Stimulated activated naive CD4-positive, alpha-beta T cell (primary cell): ENCODE measurements at regions not wholly inside any gene's neighbourhood (a gene's known extent, or its start where the extent isn't known, plus 50 kb on each side); places are given as distances from the start of the nearest gene placed in this dataset.

Experiments used
- DNase-seq, 6 experiments: peaks; one replicate each; lab custom pipeline; 2025; lab: John Stamatoyannopoulos, UW

DNA sequence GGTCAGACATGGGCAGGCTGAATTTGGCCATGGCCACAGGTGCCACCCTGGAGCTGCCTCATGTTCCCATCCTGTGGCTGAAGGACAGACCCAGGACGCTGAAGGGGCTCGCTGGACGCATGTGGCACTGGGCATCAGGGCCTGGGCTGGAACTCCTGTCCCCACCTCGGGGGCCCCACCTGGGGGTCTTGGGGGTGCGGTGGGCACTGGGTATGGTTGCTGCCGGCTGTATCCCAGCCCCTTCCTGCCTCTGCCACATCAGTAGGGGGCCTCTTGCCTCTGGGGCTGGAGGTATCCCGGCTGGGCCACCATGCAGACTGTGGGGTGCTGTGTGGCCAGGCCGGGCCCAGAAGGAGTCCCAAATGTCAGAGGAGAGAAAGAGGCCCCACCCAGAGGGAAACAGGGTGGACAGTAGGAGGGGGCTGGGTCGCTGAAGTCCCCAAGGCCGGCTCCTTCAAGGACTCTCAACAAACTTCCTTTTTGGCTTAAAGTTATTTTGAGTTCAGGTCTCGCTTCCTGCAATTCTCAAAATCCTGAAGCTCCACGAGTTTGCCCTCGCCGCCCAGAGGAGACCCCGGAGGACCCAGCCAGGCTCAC lies 78.7 kb downstream of the SIK1 start:
- no peak for DNase-seq

DNA sequence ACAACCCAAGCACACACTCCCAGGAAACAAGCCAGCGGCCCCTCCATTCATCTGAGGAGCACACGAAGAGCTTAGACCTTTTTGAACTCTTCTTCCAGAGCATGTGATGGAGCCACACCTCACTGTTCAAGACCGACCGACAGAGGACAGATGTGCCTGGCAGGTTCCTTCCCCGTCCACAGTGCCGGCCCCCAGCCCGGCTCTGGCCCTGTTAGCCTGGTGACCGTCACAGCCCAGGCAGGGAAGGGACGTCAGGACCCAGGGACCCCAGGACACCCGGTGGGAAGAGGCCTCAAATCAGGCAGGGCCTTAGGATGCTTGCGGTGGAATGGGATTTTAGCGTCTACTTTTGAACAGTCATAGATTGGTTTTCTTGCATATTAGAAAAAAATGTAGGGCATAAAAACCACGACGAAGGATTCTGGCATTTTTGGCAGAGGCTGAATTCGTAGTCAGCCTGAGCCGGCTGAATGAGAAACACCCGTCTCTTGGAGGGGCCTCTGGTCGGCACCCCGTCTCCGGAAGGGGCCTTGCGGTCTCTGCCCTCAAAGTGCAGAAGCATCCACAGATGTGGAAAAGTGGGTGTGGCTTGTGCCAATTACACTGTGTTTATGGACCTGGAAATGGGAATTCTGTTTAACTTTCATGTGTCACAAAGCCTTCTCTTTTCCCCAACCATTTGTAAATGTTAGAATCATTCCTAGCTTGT lies 79.3 kb downstream of the SIK1 start:
- DNase-seq, result no peak

DNA sequence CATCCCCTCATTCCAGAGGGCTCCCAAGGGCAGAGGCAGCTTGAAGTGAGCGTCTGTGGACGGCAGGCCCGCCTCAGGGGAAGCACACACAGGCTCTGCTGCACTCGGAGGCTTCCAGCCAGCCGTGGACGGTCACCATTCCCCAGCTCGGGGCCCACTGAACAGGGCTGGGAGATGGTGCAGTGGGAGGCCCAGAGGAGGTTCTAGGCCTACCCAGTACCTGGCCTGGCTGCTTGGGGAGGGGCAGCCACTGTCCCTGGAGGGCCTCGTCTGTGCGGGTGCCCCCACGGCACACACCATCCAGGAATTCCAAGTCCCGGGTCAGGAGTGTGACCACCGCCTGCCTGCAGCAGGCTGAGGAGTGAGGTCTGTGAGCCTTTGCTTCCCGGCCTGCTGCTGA lies 80.4 kb downstream of the SIK1 start:
- no peak for DNase-seq

DNA sequence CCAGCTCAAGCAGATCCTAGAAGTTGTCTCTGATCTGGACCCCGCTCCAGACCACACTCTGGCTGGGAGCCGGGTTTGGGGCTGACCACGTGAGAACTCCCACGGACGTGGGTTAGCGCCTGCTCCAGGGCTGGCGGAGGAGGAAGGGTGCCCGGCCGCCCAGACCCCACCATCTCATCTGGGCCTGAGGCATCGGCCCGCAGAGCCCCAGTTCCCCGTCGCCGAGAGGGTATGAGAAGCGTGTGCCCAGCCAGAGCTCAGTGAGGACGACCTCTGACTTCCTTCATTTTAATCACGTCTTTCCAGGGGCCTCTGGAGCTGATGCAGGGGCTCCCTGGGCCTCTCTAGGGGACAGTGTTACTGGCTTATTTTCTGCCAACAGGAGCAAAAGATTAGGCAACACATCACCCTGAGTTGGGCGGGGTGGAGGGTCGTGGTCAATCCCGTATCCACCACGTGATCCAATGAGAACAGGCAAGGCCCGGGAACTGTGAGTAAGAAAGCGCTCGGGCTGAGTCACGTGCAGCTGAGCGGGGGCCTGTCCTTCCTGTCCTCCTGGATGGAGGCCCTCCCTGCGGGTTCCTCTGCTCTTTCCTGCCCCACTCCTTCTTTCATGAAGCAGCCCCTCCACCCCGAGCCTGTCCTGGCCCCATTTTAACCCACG lies 81.1 kb downstream of the SIK1 start:
- DNase-seq, result no peak

DNA sequence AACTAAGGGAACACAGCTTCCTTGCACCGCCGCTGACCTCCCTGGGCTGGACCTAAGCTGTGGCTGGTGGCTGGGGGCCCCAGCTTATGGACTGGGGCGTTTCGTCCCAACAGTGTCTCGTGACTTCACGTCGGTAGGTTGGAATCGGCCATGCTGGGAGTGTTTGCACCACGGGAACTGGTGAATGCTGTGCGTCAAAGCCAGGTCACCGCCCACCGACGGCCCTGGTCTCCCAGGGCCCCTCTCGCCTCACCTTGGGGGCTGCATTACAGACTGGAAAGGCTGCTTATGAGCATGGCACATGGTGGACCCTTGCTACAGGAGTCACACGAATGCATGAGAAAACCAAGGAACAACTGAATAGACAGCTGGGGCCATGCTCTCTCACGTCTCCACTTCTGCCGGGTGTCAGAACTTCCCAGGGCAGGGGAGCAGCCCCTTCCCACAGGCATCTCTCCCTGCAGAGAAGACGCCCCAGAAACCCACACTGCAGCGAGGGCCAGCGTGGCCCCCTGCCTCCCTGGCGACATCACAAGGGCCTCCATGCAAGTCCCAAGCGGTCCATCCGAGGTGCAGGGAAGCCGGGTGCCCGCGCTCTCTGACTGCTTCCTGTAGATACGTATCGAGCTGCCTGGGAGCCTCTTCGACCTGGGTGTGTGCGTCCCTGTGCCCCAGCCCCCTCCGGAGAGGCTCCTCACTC lies 81.7 kb downstream of the SIK1 start:
- DNase-seq, result no peak

DNA sequence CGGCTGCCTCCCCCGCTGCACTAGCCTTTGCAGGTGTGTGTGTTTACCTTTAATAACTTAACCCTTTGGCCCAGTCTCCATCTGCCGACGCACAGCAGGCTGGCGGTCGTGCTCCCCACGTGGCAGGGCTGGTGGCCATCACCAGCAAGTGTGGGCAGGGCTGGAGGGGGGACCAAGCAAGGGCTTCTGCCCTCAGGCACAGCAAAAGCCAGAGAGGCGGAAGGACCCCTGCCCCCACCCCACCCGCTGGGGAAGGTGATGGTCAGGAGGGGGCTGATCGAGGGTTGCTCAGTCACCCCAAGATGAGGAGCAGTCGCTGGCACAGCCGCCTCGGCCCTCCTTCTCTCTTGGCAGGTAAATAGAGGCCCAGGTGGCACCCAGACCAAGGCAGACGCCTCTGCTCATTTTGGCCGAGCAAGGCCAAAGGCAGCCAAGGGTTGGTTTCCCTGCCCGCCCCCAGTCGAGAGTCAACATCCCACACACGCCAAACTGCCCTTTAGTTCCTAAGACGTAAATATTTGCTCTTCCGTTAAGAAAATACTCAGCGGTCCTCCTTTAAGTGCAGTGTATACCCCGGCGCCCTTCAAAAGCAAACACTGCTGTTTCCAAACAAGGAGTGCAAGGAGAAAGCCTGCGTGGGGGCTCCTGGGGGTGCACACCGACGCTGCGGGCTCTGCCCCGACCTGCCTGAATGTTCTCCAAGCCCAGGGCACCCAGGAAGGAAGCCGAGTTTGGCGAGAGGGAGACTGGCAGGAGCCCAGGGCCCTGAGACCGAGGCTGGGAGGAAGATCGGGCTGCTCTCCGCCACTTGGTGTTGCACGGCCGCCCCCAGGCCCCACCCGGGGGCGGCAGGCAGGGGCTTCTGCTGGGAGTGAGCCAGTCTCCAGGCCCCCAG lies 82.7 kb downstream of the SIK1 start:
- DNase-seq, result no peak

DNA sequence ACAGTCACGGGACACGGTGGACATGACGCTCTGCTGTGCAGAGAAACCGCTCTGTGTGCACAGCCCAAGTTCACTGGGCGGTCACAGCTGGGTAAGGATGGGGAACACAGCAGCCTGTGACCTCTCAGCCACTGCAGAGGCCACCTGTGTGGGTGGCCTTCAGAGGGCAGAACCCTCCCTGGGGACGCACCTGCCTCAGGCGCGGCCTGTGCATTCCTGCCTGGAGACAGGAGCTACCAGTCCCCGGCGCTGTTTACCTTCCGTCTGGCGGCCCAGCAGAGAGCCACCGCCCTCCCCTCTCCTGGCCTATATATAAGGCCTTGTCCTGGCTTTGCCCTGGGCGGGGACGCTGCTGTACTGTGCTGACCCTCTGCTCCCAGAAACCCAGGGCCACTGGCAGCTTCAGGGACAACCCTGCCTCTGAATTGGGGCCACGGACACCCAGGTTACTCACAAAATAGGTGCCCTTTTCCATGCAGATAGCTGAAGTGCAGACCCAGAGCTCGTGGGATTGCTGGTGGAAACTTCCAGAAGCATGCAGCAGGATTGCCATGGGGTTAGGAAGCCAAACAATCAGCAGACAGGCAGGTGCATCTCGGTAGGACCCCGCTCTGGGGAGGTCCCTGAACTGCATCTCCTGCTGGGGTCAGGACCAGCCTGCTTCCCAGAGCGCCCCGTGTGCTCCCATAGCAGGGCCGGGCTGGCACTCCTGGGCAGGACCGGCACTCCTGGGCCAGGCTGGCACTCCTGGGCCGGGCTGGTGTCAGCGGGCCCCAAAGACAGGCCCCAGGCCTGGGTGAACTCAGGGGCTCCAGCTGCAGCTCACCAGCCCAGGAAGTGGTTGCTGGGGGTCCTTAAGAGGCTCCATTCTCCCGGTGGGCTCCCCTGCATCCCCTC lies 83.6 kb downstream of the SIK1 start:
- no peak for DNase-seq

DNA sequence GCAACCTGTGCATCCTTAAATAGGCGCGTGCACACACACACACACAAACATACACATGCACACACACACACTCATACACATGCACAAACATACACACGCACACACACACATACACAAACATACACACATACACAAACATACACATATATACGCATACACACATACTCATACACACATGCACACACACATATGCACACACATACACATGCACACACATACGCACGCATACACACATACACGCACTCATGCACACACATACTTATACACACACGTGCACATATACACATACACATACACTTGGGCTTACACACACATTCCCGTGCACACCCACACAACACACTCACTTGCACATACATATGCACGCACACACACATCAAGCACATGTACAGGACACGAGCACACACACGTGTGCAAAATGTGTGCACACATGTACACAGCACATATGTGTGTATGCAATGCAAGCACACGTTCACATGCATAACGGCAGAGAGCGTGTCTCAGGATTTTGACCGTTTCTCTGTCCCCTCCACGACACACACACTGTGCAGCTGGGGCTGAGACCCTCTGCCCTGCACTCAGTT lies 84.5 kb downstream of the SIK1 start:
- DNase-seq, result no peak

DNA sequence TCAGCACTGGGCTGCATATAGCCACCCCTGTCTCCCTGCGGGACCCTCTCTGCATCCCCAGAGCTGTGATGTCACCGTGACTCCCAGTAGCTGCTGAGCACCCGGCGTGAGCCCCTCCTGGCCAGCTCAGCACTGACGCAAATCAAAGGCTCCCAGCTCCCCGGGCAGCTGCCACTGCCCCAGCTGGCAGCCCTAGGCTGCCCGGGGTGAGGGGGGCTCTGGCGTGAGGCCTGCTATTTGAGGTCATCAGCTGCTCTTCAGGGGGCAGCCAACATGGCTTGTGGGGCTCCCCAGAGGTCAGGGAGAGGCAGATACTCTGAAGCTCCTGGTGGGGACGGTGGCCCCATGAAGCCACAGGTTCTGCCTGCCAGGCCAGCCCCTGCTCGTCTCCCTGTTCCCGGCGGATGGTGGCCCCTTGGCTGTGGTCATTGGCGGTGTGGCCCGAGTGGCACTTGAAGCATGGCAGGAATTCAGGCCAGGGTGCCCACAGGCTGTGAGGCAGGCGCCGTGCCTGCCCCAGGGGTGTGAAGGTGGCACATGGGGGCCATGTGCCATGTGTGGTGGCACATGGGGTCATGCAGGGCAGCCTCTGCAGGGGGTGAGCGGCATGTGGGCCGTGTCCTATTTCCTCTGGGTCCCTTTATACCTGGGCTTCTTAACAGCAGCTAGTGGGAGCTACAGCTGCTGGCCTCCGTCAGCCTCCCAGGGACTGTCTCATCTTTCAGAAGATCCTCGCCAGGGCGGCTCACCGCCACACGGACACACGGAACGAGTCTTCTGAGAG lies 85.4 kb downstream of the SIK1 start:
- no peak for DNase-seq

DNA sequence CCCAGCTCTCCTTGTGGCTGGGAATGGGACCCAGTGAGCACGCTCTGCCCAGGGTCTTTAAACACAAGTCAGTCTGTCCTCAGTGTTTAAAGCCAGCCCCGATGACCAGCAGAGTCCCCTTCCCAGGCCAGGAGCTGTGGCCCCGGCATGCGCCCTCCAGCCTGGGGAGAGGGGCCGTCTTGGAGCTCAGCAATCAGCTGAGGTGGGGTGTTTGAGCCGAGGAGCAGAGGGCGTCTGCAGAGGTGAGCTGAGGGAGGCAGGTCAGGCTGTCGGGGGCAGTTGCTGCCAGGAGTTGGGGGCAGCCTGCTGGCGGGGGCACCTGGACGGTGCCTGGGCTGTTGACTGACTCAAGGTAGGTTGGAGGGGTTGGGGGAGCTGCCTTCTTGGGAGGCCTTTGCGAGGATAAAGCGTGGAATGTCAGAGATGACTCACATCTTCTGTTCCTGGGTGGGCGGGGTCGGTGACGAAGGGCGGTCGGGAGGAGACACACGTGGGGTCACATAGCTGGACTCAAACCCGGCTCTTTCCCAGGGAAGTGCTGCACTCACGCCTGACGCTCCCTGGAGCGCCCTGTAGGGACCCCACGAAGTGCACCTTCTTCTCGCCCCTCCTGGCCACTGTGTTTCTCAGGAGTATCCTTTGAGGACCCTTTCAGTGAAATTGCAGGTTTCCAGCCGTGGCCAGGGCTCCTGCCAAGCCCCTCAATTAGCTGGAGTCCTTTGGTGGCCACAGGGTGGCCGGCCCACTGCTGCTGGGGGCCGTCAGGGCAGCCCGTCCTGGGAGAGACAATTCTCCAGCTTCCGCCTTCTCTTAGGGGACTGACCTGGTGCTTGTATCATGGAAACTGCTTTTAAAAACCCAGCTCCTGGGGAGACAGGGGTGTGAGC lies 86.2 kb downstream of the SIK1 start:
- no peak for DNase-seq

DNA sequence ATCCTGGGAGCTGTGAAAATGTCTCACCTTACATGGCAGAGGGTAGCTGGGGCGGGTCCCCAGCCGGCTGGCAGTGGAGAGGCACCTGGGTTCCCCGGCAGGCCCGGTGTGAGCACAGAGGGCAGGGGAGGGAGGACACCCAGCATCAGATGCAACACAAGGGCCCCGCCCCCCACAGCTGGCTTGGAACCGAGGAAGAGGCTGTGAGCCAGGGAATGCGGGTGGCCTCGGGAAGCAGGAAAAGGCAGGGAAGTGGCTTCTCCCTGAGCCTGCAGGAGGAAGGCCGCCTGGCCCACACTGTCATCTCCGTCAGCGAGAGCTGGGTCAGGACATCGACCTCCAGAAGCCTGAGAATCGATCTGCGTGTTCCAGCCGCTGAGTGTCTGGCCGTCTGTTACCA lies 87.3 kb downstream of the SIK1 start:
- DNase-seq, result no peak

DNA sequence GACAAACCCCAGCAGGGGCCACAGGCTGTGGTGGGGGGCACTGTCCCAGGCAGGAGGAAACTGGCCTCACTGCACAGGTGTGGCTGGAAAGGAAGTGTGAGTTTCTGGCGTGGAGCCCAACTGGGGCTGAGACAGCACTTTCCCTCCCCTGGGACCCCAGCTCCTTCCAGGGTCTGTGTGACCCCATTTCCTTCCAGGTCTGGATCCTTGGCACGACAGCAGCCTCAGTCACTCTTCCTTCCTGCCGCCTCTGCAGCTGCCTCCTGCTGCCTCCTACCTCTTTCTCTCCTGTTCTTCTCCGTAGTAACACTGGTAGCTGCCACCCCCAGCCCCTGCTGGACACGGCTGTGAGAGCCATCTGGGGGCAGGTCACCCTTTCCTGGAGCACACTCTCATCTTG lies 88.0 kb downstream of the SIK1 start:
- DNase-seq, result no peak

DNA sequence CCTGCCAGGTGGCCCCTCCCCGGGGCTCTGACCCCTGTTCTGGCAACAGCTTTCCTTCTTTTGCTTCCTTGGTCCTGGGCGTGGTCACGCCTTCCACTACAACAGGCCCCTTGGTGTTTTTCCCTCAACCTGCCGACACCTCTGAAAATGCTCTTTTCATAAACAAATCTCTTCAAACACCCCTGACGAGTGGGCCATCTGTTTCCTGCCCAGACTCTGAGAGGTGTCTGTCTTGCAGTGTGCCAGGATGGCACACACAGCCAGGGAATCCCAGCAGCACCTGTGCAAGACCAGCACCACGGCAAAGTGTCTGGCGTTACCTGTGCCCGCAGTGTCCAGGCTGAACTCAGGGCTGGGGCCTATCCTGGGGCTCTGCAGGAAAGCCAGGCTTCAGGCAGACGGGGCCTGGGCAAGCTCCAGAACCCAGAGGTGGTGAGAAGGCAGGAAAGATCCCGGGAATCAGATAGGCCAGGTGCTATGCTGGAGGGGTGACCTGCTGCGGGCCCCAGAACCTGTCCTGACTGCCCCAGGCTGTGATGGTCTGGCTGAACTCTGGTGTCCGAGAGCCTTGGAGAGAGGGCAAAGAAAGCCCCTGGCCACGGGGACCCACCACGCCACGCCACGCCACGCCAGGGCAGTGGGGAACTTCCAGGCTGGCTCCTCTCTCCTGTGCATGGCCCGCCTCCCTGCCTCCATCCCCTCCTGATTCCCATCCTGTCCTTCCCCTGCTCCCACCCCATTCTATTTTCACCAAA lies 88.9 kb downstream of the SIK1 start:
- no peak for DNase-seq

DNA sequence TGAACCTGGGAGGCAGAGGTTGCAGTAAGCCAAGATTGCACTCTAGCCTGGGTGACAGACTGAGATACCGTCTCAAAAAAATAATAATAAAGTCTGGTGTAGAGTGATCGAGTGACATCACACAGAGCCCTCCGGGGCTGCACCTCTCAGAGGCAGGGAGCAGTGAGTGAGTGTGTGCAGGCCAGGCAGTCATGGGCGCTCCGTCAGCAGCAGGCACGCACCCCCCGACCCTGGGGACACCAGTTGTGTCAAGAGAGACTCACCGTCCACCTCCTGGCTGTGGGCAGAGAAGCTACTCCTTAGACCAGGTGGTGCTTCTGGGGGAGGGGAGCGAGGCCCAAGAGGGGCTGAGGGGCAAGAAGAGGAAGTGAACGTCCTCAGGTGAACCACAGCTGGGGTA lies 91.8 kb downstream of the SIK1 start:
- no peak for DNase-seq

DNA sequence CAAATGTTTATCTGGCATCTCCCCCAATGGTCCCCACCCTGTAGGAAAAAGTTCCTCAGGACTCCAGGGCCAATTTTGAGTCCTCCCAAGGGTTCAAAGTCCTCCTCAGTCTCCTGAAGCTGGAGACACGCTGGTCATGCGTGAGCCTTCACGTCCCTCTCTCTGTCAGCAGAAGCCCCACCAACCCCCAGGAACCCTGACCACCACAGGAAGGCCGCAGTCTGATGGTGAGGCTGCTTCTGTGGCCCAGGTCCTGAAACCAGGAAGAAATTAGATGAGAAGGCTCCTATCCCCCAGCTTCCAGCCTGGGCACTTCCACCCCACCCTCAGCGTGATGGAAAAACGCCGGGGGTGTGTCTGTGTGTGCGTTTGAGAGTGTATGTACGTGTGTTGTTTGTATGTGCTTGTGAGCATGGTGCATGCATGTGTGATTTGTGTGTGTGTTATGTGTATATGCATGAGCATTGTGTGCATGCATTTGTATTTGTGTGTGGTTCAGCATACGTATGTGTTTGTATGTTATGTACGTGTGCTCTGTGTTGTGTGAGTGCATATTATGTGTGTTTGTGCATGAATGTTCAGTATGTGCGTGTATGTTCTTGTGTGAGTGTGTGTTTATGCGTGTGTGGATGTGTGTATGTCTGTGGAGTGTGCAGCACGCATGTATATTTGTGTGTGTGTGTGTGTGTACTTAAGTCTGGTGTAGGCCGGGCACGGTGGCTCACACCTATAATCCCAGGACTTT lies 92.5 kb downstream of the SIK1 start:
- DNase-seq, result no peak

DNA sequence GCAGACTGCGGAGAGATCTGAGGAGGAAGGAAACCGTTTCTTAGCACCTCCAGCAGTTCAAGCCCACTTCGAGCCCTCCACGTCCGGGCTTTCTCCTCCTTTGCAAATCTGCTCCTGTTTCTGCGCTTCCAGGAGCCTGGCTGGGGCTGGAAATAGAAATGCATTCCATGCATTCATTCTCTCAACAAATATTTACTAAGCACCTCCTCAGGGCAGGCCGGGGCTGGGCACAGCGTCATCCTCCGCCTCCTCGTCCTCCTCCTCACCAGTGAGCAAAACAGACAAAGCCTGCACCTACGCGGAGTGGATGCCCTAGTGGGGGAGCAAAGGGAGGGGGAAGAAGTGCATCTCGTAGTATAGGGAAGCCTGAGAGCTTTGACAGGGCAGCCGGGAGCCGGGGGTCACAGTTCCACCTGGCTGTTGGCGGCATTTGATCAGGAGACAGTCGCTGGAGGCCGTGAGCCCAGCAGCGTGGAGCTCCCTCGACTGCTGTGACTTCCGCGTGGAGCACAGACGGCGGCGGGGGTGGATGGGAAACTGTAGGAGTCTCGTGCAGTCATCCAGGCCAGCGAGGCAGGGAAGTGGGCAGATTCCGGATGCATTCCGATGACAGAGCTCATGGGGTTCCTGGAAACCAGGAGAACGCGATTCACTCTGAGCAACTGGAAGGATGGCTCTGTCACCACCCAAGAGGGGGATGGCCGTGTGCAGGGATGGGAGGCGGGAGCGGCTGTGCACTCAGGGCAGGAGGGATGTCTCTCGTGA lies 93.5 kb downstream of the SIK1 start:
- no peak for DNase-seq
